ENCODE measurements at regions not wholly inside any gene's neighbourhood (a gene's known extent, or its start where the extent isn't known, plus 50 kb on each side); places are given as distances from the start of the nearest gene placed in this dataset.

GRCh38 chr9:29965834-29966233 lies 2392.6 kb upstream of the C9orf72 start:
- no peak for TF ChIP-seq CTCF (IDR thresholded peaks at IDR 0.05)
- TF ChIP-seq POLR2A (IDR thresholded peaks at IDR 0.05), result no peak
- DNase-seq, result no peak
- Histone ChIP-seq H3K27ac (no peak overlapping the region), H3K27me3 (no peaks in the 10 kb centered on the region), H3K9me3 (no peaks in the 10 kb centered on the region), H3K4me1 (no peaks in the 10 kb centered on the region), H3K36me3 (no peaks in the 10 kb centered on the region), H3K4me3 (replicated peaks in 1 of 3) (no peak overlapping the region)
- 67 to 69% methylated on average over 6 of the region's 6 CpGs for WGBS, 2 donors
- intact Hi-C loops (cut with DNase I), result no loop called here

- TF ChIP-seq POLR2A (IDR thresholded peaks at IDR 0.05) (no peak), CTCF (IDR thresholded peaks at IDR 0.05) (no peak)
- H3K36me3 ChIP-seq, result no peaks in the 10 kb centered on the region
- no peak for DNase-seq
- H3K4me1 ChIP-seq, result no peaks in the 10 kb centered on the region
- intact Hi-C loops (cut with DNase I), result no loop called here
- 83 to 89% methylated on average over 2 of the region's 2 CpGs for WGBS, 2 donors
- no peaks in the 10 kb centered on the region for H3K27me3 ChIP-seq
- H3K27ac ChIP-seq, result no peak overlapping the region
- H3K9me3 ChIP-seq, result no peaks in the 10 kb centered on the region
- no peak overlapping the region for H3K4me3 ChIP-seq (replicated peaks in 1 of 3)
These were observed 2393.0 kb upstream of the C9orf72 start for GRCh38 chr9:29966247-29966646.

- WGBS, 2 donors, result 100% methylated on average over 3 of the region's 3 CpGs; no CpG with 5 or more reads in 1 of the 2 donors
- intact Hi-C loops (cut with DNase I), result no loop called here
These were observed 2395.6 kb upstream of the C9orf72 start for GRCh38 chr9:29968831-29969230.

GRCh38 chr9:29969408-29969807 lies 2396.1 kb upstream of the C9orf72 start:
- intact Hi-C loops (cut with DNase I), result no loop called here
- 61 to 76% methylated on average over 5 of the region's 5 CpGs for WGBS, 2 donors
- Histone ChIP-seq H3K4me3 (replicated peaks in 1 of 3) (no peak overlapping the region), H3K27ac (no peak overlapping the region), H3K4me1 (no peaks in the 10 kb centered on the region), H3K36me3 (no peaks in the 10 kb centered on the region), H3K9me3 (no peaks in the 10 kb centered on the region), H3K27me3 (no peaks in the 10 kb centered on the region)
- no peak for TF ChIP-seq POLR2A (IDR thresholded peaks at IDR 0.05)
- TF ChIP-seq CTCF (IDR thresholded peaks at IDR 0.05), result no peak
- no peak for DNase-seq

More at GRCh38 chr9:29968831-29969230, 2395.6 kb upstream of the C9orf72 start:
- no peak for TF ChIP-seq POLR2A (IDR thresholded peaks at IDR 0.05)
- Histone ChIP-seq H3K36me3 (no peaks in the 10 kb centered on the region), H3K27ac (no peak overlapping the region), H3K9me3 (no peaks in the 10 kb centered on the region), H3K4me1 (no peaks in the 10 kb centered on the region), H3K27me3 (no peaks in the 10 kb centered on the region), H3K4me3 (replicated peaks in 1 of 3) (no peak overlapping the region)
- DNase-seq, result no peak

GRCh38 chr9:29969856-29970647 lies 2396.8 kb upstream of the C9orf72 start:
- Histone ChIP-seq H3K4me1 (no peaks in the 10 kb centered on the region), H3K27me3 (no peaks in the 10 kb centered on the region), H3K27ac (no peak overlapping the region), H3K9me3 (no peaks in the 10 kb centered on the region), H3K36me3 (no peaks in the 10 kb centered on the region), H3K4me3 (replicated peaks in 1 of 3) (no peak overlapping the region)
- TF ChIP-seq CTCF (IDR thresholded peaks at IDR 0.05) (no peak), POLR2A (IDR thresholded peaks at IDR 0.05) (no peak)
- intact Hi-C loops (cut with DNase I), result no loop called here
- no peak for DNase-seq
- WGBS, 2 donors, result 92% methylated on average over 12 to 15 of the region's 15 CpGs

Data from thyroid gland (tissue), 4 donors.